Hematopoietic multipotent progenitor cell treated with erythropoietin and hydrocortisone succinate and interleukin-3 and kit ligand, for 8 days (in vitro differentiated cells): ENCODE measurements at regions not wholly inside any gene's neighbourhood (a gene's known extent, or its start where the extent isn't known, plus 50 kb on each side); places are given as distances from the start of the nearest gene placed in this dataset.
"Not testable (repeated sequence)": the region's sequence is repeated elsewhere in the genome, so short reads cannot be mapped to it uniquely, and the experiment has no call there.

Source experiments
- DNase-seq: peaks from one replicate; pipeline ENCODE4 v3.0.0-alpha.2; 2015

DNA sequence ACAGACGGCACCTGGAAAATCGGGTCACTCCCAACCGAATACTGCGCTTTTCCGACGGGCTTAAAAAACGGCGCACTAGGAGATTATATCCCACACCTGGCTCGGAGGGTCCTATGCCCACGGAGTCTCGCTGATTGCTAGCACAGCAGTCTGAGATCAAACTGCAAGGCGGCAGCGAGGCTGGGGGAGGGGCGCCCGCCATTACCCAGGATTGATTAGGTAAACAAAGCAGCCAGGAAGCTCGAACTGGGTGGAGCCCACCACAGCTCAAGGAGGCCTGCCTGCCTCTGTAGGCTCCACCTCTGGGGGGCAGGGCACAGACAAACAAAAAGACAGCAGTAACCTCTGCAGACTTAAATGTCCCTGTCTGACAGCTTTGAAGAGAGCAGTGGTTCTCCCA is 64.5 kb downstream of the SLC30A10 start:
- not testable (repeated sequence) for DNase-seq

GRCh38 chr1:219862366-219862765 is 66.0 kb downstream of the SLC30A10 start:
- no peak for DNase-seq

- DNase-seq: no peak
Measured at GRCh38 chr1:219858980-219859379, 69.4 kb downstream of the SLC30A10 start.

DNA sequence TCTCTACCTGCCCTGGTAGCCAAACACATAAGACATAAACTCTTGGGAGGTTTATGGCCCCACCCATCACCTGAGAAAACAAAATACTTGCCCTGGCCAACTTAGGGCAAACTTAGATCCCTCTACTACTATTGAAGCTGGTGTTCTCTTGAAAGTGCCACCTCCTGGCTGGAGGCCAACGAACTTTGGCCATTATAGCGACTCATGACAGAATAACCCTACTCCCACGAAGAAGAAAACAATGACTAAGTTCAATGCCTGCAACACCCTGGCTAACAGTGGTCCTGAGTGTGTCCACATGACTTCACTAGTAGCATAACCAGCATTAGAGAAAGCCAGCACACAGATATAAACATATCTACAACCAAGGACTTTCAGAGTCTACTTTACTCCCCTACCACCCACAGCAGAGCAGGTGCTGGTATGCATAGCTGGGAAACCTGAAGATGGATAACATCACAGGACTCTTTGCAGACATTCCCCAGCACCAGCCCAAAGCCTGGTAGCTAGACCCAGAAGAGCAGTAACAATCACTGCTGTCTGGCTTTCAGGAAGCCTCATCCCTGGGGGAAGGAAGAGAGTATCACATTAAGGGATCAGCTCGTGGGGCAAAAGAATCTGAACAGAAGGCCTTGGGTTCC is 81.0 kb downstream of the SLC30A10 start:
- DNase-seq: peak; percentile 4

DNA sequence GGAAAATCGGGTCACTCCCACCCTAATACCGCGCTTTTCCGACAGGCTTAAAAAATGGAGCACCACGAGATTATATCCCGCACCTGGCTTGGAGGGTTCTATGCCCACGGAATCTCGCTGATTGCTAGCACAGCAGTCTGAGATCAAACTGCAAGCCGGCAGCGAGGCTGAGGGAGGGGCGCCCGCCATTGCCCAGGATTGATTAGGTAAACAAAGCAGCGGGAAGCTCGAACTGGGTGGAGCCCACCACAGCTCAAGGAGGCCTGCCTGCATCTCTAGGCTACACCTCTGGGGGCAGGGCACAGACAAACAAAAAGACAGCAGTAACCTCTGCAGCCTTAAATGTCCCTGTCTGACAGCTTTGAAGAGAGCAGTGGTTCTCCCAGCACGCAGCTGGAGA is 88.8 kb downstream of the SLC30A10 start:
- DNase-seq: not testable (repeated sequence)

DNA sequence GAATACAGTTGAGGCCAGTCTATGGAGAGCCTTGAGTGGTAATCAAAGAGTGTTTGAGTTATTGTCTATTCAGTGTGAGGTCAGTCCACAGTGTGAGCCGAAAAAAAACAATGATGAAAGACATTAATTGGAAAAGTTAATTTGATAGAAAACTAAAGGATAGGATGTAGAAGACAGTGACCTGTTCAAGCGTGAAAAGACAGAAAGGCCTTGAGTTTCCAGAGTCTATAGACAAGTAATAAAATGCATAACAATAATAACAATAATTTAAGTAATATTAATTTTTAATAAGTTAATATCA is 90.4 kb downstream of the SLC30A10 start:
- DNase-seq: no peak

GRCh38 chr1:219837274-219837993 is 90.9 kb downstream of the SLC30A10 start:
- peak; percentile 69 for DNase-seq

- DNase-seq: no peak
Measured at GRCh38 chr1:219834314-219834917, 93.9 kb downstream of the SLC30A10 start.

DNA sequence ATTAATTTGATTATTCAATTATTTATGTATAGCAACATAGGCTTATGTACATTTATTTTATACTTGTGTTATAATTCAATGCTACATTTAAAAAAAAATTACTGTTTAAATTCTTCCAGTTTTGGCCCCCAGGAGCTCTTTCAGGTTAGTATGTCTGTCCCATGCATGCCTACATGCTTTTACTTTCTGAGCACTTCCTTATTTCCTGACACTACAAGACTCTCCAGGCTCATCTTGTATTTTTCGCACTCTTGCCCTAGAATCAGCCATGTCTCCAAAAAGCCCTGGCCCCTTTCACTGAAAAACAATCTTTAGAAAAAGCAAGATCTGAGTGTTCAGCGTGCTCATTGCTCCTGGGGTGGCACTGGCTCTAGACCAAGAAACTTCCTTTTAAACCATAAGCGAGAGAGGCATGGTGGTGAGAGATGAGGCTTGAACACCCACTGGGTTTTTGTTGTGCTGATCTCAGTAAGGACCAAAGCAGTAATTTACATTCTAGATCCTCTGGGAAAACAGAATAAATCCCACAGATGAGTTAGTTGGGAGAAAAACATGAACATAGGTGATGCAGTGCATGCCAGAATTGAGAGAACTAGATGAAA is 95.0 kb downstream of the SLC30A10 start:
- no peak for DNase-seq

GRCh38 chr1:219826290-219826689 is 102.1 kb downstream of the SLC30A10 start:
- no peak for DNase-seq

DNA sequence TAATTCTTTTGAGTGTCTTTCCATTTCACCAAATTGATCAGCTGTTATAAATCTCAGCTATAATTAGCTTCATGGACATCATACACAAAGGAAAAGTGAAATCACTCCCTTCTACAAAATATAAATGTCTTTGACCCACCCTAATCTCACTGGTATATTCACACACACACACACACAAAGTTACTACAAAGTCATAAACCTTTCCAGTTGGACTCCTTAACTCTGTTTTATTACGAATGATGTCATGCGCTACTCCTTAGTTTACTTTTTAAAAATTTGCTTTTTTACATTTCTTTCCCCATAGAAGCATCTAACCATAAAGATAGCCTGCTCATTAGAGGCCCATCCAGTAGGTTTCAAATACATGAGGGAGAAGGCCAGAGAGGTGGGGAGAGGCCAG is 103.0 kb downstream of the SLC30A10 start:
- DNase-seq: no peak

DNA sequence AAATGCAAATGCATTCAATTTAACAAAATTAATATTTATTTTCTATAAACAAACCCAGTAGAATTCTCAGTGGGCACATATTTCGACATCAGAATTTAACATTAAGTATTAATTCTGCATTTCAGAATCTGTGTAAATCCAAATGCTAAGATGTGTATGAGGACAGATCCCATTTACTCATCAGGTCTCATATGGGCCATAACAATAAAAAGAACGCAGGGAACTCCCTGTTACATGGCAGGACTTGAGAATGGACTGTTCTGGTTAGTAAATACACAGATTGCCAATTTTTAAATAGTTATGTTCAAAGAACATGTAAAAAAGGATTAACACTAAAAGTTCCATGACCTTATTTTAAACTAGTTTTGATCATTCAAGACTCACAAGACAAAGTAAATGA is 104.0 kb downstream of the SLC30A10 start:
- no peak for DNase-seq

DNA sequence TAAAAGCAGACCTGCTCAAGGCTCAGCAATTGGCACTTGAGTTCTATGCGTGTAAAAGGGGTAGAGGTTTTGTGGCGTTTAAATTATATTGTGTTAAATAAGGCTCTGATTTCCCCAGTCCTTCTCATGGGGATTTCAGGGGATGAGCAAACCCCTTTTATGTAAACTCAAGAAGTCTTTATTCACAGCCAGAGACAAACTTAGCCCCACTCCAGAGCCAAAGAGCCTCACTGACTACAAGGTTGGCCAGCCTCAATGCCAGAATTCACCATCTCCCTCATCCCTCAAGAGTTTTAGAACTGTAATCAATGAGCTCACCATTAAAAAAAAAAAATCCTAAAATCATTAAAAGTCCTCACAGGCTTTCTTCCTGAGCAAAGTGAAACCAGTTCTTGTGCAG is 107.8 kb downstream of the SLC30A10 start:
- no peak for DNase-seq

DNA sequence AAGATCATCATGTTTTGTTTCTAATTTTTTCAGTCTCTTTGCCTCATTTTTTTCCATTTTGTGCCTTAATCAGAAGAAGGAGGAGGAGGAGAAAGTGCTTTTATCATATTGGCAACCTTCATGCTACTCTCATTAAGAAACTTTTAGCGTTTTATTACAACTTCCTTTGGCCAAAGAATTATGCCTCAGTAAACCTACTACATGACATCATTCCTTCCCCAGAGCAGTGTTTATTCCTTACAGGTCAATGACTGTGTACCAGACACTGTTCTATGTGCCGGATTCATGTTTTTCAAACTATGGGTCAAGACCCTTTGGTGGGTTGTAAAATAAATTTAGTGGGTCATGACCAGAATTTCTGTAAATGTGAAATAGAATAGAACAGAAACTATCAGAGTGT is 110.4 kb downstream of the SLC30A10 start:
- no peak for DNase-seq

- no peak for DNase-seq
Measured at GRCh38 chr1:219813294-219813693, 115.1 kb downstream of the SLC30A10 start.

DNA sequence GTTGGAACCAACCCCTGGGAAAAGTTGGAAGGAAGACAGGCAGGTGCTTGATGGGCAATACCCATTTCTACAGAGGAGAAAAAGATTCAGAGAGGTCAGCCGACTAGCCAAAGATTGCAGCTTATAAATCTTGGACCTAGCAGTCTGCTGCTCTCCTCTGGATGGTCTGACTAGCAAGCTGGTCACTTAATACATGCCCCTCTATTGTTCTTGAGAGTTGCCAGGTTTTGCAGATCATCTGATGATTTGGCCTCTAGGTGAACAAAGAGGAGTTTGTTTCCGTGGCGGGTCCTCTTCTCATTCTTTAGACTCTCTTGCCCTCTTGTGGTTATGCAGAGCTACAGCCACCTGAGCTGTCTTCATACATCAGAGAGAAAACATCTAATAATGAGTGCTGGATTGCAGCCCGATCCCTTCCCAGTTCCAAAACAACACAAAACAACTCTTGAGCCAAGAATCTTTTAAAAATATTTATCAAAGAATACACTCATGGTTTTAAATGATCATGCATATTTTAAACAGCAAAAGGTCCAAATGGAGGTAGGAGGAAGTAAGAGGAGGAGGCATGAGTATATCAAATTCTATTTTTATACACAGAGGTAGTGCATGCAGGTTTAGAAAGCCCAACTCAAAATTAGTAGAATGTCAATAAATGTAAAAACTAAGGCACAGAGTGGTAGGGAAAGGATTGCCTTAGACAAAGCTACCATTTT is 115.7 kb downstream of the SLC30A10 start:
- peak; percentile 58 for DNase-seq

DNA sequence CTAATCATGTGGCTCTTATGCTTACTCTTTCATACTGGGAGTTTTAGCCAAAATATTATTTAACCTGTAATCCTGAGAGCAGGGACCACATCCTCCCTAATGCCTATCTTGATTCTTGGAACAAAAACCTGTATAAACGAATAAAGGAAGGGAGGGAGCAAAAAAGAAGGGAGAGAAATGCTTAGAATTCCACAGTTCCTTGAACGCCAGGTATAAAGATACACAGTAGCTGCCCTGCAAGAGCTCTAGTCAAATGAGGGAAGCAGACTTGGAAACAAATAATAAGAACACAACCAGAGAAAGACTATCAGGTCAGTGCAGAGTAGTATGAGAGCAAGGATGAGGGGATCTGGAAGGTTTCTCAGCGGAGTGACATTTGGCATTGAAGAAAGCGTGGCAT is 116.3 kb downstream of the SLC30A10 start:
- DNase-seq: no peak

- no peak for DNase-seq
Measured at GRCh38 chr1:219810451-219810850, 117.9 kb downstream of the SLC30A10 start.

GRCh38 chr1:219808790-219809189 is 119.6 kb downstream of the SLC30A10 start:
- DNase-seq: no peak

DNA sequence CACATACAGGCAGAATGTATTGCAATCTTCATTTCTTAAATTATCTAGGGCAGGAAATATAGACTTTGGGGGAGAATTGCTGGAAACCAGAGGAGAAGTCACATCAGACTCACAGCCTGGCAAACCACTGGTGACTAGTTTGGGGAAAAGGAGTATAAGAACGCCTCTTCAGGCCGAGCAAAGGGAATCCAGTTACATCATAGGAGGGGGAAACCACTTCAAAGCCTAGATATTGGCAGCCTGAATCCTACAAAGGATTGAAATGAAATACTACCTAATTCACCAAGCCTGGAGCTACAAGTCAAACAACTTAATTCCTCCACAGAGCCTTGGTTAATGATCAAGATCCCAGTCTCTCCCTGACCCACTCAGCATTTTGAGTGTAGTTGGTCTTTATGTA is 121.7 kb downstream of the SLC30A10 start:
- DNase-seq: no peak

GRCh38 chr1:219806020-219806419 is 122.3 kb downstream of the SLC30A10 start:
- no peak for DNase-seq

GRCh38 chr1:219805191-219805590 is 123.2 kb downstream of the SLC30A10 start:
- DNase-seq: no peak

DNA sequence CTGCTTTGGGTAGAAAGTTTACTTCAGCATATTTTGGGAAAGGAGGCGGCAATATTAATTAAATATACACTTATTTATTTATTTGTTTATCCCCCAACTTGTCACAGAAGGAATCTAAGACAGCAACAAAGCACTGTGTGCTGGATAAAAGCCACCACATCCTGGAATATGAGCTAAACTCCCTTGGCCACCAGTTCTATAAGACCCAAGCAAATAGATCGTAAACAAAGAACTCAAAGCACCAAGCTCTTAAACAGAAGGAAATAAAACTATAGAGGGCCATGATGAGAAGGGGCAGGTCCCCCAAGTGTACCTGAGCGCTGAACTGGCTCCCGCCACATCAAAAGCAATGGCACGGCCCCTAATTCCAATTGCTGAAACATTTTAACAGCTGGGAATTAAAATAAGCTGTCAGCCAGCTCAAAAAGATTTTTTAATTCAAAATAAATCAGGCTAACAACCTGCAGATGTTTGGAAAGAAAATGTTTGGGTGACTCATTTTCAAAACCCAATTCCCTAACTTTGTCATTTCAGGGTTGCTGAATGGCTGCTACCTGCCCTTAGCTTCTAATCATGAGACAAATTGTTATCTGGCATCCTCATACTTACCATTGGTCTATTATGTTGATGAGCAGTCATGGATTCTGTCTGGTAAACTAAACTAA is 127.1 kb downstream of the SLC30A10 start:
- no peak for DNase-seq
